ENCODE measurements at regions not wholly inside any gene's neighbourhood (a gene's known extent, or its start where the extent isn't known, plus 50 kb on each side); places are given as distances from the start of the nearest gene placed in this dataset.

DNA sequence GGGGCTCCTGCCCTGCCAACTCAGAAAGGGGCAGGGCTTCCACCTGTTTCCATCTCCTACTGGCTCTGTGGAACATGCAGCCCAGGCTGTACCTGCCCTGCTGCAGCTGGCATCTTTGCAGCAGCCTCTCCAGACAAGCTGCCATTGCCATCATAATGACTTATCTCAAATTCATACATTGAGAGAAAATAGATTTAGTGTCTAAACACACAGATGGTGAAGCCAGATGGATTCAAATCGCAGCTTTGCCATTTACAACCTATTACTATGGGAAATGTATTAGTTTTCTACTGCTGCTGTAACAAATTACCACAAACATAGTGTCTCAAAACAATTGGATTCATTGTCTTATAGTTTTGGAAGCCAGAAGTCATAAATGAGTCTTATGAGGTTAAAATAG lies 260.0 kb downstream of the KCNA4 start:
- no peak overlapping the region for H3K27ac Mint-ChIP-seq
- peaks cover 13% of the 10 kb centered on the region for H3K9me3 Mint-ChIP-seq
- H3K27me3 Mint-ChIP-seq = no peaks in the 10 kb centered on the region
- H3K4me1 Mint-ChIP-seq (ENCODE audit: low read depth) = no peaks in the 10 kb centered on the region
- H3K4me3 Mint-ChIP-seq = no peak overlapping the region
- intact Hi-C loops (cut with DNase I, micrococcal nuclease) = no loop called here
- Histone ChIP-seq H3K9me3 (ENCODE audit: control insufficient read depth in 1 of 2, insufficient read depth in 1 of 2, low read length in 2 of 2) (peaks cover 0 to 20% of the 10 kb centered on the region in 2 experiments), H3K36me3 (ENCODE audit: insufficient read depth, low read length) (no peaks in the 10 kb centered on the region), H3K4me3 (ENCODE audit: low read length) (no peak overlapping the region), H3K4me1 (ENCODE audit: insufficient read depth, low read length) (no peaks in the 10 kb centered on the region), H3K27ac (ENCODE audit: low read depth in 1 of 2, low read length in 2 of 2) (no peak overlapping the region), H3K27me3 (ENCODE audit: control insufficient read depth in 1 of 2, insufficient read depth in 2 of 2, low read length in 2 of 2) (no peaks in the 10 kb centered on the region)
- TF ChIP-seq, protein P1, sequence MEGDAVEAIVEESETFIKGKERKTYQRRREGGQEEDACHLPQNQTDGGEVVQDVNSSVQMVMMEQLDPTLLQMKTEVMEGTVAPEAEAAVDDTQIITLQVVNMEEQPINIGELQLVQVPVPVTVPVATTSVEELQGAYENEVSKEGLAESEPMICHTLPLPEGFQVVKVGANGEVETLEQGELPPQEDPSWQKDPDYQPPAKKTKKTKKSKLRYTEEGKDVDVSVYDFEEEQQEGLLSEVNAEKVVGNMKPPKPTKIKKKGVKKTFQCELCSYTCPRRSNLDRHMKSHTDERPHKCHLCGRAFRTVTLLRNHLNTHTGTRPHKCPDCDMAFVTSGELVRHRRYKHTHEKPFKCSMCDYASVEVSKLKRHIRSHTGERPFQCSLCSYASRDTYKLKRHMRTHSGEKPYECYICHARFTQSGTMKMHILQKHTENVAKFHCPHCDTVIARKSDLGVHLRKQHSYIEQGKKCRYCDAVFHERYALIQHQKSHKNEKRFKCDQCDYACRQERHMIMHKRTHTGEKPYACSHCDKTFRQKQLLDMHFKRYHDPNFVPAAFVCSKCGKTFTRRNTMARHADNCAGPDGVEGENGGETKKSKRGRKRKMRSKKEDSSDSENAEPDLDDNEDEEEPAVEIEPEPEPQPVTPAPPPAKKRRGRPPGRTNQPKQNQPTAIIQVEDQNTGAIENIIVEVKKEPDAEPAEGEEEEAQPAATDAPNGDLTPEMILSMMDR (IDR thresholded peaks at IDR 0.05) = no peak
- ChIA-PET CTCF (no interaction called here), POLR2A (no interaction called here)
- H3K36me3 Mint-ChIP-seq (ENCODE audit: low read depth) = no peaks in the 10 kb centered on the region
- no peak for DNase-seq
- ATAC-seq (ENCODE audit: poor library complexity) = no peak

DNA sequence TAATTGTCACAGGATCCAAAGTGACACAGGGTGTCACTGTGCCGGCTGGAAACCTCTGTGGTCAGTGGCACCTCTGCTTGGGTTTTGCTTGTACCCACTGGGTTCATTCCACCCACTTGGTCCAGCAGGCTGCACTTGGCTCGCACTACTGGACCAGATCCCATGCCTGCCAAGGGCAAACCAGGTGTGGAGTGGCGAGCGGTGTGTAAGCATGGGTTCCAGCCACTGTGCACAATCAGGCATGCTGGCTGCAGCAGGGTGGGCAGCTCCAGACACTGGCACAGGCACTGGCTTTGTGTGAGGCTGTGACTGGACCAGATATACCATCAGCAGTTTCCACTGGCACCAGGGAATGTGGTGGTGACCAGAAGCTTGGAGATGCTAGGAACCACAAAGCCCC lies 261.4 kb downstream of the KCNA4 start:
- ChIA-PET POLR2A (no interaction called here), CTCF (no interaction called here)
- Histone ChIP-seq H3K36me3 (ENCODE audit: insufficient read depth, low read length) (no peaks in the 10 kb centered on the region), H3K4me3 (ENCODE audit: low read length) (no peak overlapping the region), H3K9me3 (ENCODE audit: control insufficient read depth in 1 of 2, insufficient read depth in 1 of 2, low read length in 2 of 2) (peaks cover 0 to 20% of the 10 kb centered on the region in 2 experiments), H3K27me3 (ENCODE audit: control insufficient read depth in 1 of 2, insufficient read depth in 2 of 2, low read length in 2 of 2) (no peaks in the 10 kb centered on the region), H3K27ac (ENCODE audit: low read depth in 1 of 2, low read length in 2 of 2) (no peak overlapping the region), H3K4me1 (ENCODE audit: insufficient read depth, low read length) (no peaks in the 10 kb centered on the region)
- Mint-ChIP-seq H3K4me3 (no peak overlapping the region), H3K27ac (no peak overlapping the region), H3K27me3 (no peaks in the 10 kb centered on the region), H3K36me3 (ENCODE audit: low read depth) (no peaks in the 10 kb centered on the region), H3K4me1 (ENCODE audit: low read depth) (no peaks in the 10 kb centered on the region), H3K9me3 (peaks cover 7% of the 10 kb centered on the region)
- no peak for ATAC-seq (ENCODE audit: poor library complexity)
- TF ChIP-seq, protein P1 (IDR thresholded peaks at IDR 0.05) = no peak
- DNase-seq = no peak
- intact Hi-C loops (cut with DNase I, micrococcal nuclease) = no loop called here

DNA sequence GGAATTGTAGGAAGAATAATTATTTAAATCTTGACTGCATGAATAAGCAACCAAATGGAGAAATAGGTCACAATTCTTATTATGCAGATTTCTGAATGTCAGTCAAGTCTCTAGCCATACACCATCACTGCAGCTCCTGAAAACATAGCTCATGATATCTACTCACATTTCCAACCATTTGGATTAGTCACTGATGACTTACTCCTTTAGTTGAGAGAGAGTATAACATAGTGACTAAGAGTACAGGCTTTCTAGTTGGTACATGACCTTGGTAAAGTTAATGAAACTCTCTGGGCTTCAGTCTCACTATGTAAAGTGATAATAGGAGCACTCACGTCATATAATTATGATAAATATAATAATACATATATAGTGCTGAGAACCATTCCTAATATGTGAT lies 265.2 kb downstream of the KCNA4 start:
- Histone ChIP-seq H3K36me3 (ENCODE audit: insufficient read depth, low read length) (no peaks in the 10 kb centered on the region), H3K4me3 (ENCODE audit: low read length) (no peak overlapping the region), H3K4me1 (ENCODE audit: insufficient read depth, low read length) (no peaks in the 10 kb centered on the region), H3K27ac (ENCODE audit: low read depth in 1 of 2, low read length in 2 of 2) (no peak overlapping the region), H3K27me3 (ENCODE audit: control insufficient read depth in 1 of 2, insufficient read depth in 2 of 2, low read length in 2 of 2) (no peaks in the 10 kb centered on the region), H3K9me3 (ENCODE audit: control insufficient read depth in 1 of 2, insufficient read depth in 1 of 2, low read length in 2 of 2) (peaks cover 0 to 17% of the 10 kb centered on the region in 2 experiments)
- Mint-ChIP-seq H3K27ac (no peak overlapping the region), H3K36me3 (ENCODE audit: low read depth) (no peaks in the 10 kb centered on the region), H3K4me3 (no peak overlapping the region), H3K4me1 (ENCODE audit: low read depth) (no peaks in the 10 kb centered on the region), H3K9me3 (peaks cover 5% of the 10 kb centered on the region), H3K27me3 (no peaks in the 10 kb centered on the region)
- intact Hi-C loops (cut with DNase I, micrococcal nuclease) = no loop called here
- CTCF ChIA-PET = no interaction called here
- no peak for DNase-seq
- POLR2A ChIA-PET = no interaction called here
- ATAC-seq (ENCODE audit: poor library complexity) = no peak
- TF ChIP-seq, protein P1 (IDR thresholded peaks at IDR 0.05) = no peak

Data from CD4-positive, alpha-beta T cell (primary cell).